ENCODE measurements at regions not wholly inside any gene's neighbourhood (a gene's known extent, or its start where the extent isn't known, plus 50 kb on each side); places are given as distances from the start of the nearest gene placed in this dataset.

DNA sequence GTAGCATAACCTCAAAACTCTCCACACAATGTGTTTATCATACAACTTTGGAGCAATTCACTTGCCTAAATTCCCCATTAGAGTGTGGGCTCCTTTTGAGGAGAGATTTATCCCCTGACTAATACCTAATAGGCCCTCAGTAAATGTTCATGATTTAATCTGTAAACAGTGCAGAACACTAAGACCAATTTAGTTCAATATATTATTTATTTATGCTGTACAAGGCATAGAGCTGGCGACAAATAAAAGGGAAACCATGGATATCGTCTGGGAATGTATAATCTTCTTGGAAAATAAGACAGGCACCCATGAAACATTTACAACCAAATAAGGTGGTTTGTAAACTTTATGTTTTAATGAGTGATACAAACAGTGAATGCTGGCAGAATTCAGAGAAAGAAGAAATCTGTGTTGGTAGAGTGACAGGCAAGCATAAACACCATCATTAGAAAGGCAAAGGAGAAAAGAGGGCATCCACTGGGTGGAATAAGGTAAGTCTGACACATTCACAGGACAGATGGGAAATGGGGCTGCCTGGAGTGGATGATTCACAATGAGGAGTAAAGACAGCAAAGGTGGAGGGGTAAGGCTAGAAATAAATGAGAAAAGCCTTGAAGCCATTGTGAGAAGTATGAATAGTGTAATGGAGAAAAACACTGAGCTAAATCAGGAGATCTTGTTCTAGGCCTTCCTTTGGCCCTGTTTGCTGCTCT, 106.1 kb upstream of the MIR17HG start:
- peak; percentile 75 for TF ChIP-seq POLR2AphosphoS5 (IDR thresholded peaks at IDR 0.05)
- TF ChIP-seq, protein P1, sequence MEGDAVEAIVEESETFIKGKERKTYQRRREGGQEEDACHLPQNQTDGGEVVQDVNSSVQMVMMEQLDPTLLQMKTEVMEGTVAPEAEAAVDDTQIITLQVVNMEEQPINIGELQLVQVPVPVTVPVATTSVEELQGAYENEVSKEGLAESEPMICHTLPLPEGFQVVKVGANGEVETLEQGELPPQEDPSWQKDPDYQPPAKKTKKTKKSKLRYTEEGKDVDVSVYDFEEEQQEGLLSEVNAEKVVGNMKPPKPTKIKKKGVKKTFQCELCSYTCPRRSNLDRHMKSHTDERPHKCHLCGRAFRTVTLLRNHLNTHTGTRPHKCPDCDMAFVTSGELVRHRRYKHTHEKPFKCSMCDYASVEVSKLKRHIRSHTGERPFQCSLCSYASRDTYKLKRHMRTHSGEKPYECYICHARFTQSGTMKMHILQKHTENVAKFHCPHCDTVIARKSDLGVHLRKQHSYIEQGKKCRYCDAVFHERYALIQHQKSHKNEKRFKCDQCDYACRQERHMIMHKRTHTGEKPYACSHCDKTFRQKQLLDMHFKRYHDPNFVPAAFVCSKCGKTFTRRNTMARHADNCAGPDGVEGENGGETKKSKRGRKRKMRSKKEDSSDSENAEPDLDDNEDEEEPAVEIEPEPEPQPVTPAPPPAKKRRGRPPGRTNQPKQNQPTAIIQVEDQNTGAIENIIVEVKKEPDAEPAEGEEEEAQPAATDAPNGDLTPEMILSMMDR (IDR thresholded peaks at IDR 0.05) = no peak

Data from prostate gland (tissue), 2 donors.